A549 (cell line): ENCODE measurements at regions not wholly inside any gene's neighbourhood (a gene's known extent, or its start where the extent isn't known, plus 50 kb on each side); places are given as distances from the start of the nearest gene placed in this dataset.

Source experiments
- POLR2A ChIP-seq: IDR thresholded peaks from 2 replicates; pipeline ENCODE4 v1.6.1; 2012; ENCODE audit warnings: mild to moderate bottlenecking, low read length
- TF ChIP-seq, protein P1 (sequence below): fragments of 250-450 bp; sonication (Bioruptor Pico); IDR thresholded peaks from 2 replicates; pipeline ENCODE4 v1.5.0; 2021; ENCODE audit warnings: mild to moderate bottlenecking, moderate library complexity, borderline replicate concordance

DNA sequence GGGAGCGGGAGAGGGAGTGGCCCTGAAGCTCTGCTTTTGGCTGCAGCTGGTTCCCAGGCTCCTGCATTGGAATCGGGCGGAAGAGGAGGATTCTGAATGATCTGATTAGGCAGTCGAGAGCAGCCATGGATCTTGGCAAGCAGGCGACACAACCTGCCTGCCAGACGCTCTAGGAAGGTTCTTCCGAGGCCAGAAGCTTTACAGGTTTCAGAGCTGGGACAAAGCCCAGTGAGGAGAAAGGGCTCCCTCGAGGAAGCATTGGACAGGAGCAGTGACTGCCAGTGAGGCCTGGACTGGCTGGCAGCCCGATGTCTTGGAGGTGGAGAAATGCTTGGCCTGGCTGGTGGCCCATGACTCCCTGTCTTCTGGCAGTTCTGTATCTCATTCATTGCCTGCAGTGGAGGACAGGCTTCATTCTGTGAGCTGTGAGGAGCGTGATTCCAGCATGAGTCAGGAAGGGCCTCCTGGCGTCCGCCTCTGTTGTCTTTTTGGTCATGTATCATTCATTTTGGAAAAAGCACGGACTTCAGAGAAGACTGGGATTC, 132.7 kb upstream of the IPO9 start:
- TF ChIP-seq POLR2A, result no peak
- TF ChIP-seq, protein P1, sequence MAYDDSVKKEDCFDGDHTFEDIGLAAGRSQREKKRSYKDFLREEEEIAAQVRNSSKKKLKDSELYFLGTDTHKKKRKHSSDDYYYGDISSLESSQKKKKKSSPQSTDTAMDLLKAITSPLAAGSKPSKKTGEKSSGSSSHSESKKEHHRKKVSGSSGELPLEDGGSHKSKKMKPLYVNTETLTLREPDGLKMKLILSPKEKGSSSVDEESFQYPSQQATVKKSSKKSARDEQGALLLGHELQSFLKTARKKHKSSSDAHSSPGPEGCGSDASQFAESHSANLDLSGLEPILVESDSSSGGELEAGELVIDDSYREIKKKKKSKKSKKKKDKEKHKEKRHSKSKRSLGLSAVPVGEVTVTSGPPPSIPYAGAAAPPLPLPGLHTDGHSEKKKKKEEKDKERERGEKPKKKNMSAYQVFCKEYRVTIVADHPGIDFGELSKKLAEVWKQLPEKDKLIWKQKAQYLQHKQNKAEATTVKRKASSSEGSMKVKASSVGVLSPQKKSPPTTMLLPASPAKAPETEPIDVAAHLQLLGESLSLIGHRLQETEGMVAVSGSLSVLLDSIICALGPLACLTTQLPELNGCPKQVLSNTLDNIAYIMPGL (CRISPR knock-in tag), result no peak
